ENCODE measurements at regions not wholly inside any gene's neighbourhood (a gene's known extent, or its start where the extent isn't known, plus 50 kb on each side); places are given as distances from the start of the nearest gene placed in this dataset.

- no peaks in the 10 kb centered on the region for H3K9me3 ChIP-seq (ENCODE audit: low read length)
- H3K27ac ChIP-seq (ENCODE audit: low read depth, low read length, poor library complexity, severe bottlenecking) = no peak overlapping the region
- H4K20me1 ChIP-seq (ENCODE audit: insufficient read depth, low read length) = no peaks in the 10 kb centered on the region
- H3K9me2 ChIP-seq (ENCODE audit: low read depth, low read length) = no peaks in the 10 kb centered on the region
- no peaks in the 10 kb centered on the region for H3K4me1 ChIP-seq (ENCODE audit: insufficient read depth, low read length, severe bottlenecking)
- no peak overlapping the region for H3K4me2 ChIP-seq (ENCODE audit: low read length)
- H3K9ac ChIP-seq (ENCODE audit: low read length) = no peak overlapping the region
- H3K36me3 ChIP-seq (ENCODE audit: insufficient read depth, low read length) = no peaks in the 10 kb centered on the region
- H2AFZ ChIP-seq (ENCODE audit: low read length) = no peak overlapping the region
- no peaks in the 10 kb centered on the region for H3K27me3 ChIP-seq (ENCODE audit: insufficient read depth, low read length)
- no peaks in the 10 kb centered on the region for H3F3A ChIP-seq (ENCODE audit: insufficient read depth, low read length)
- H3K79me2 ChIP-seq (ENCODE audit: insufficient read depth, low read length) = no peaks in the 10 kb centered on the region
- TF ChIP-seq CTCF (IDR thresholded peaks at IDR 0.05; ENCODE audit: low read length) (no peak), EZH2 (IDR thresholded peaks at IDR 0.05; ENCODE audit: borderline replicate concordance, low read length) (no peak)
- H3K4me3 ChIP-seq (ENCODE audit: low read depth, low read length, poor library complexity, severe bottlenecking) = no peak overlapping the region
These were observed 161.1 kb upstream of the TRHDE start for GRCh38 chr12:72110937-72111650.

GRCh38 chr12:72111706-72112105 lies 160.5 kb upstream of the TRHDE start:
- Histone ChIP-seq H3K4me3 (ENCODE audit: low read depth, low read length, poor library complexity, severe bottlenecking) (no peak overlapping the region), H3K9me3 (ENCODE audit: low read length) (no peaks in the 10 kb centered on the region), H3K4me1 (ENCODE audit: insufficient read depth, low read length, severe bottlenecking) (no peaks in the 10 kb centered on the region), H3K4me2 (ENCODE audit: low read length) (no peak overlapping the region), H4K20me1 (ENCODE audit: insufficient read depth, low read length) (no peaks in the 10 kb centered on the region), H3K9me2 (ENCODE audit: low read depth, low read length) (no peaks in the 10 kb centered on the region), H3K79me2 (ENCODE audit: insufficient read depth, low read length) (no peaks in the 10 kb centered on the region), H3K9ac (ENCODE audit: low read length) (no peak overlapping the region), H2AFZ (ENCODE audit: low read length) (no peak overlapping the region), H3K27ac (ENCODE audit: low read depth, low read length, poor library complexity, severe bottlenecking) (no peak overlapping the region), H3K27me3 (ENCODE audit: insufficient read depth, low read length) (no peaks in the 10 kb centered on the region), H3K36me3 (ENCODE audit: insufficient read depth, low read length) (no peaks in the 10 kb centered on the region), H3F3A (ENCODE audit: insufficient read depth, low read length) (no peaks in the 10 kb centered on the region)
- TF ChIP-seq EZH2 (IDR thresholded peaks at IDR 0.05; ENCODE audit: borderline replicate concordance, low read length) (no peak), CTCF (IDR thresholded peaks at IDR 0.05; ENCODE audit: low read length) (no peak)

GRCh38 chr12:72133497-72134055 lies 138.6 kb upstream of the TRHDE start:
- no peaks in the 10 kb centered on the region for H3K79me2 ChIP-seq (ENCODE audit: insufficient read depth, low read length)
- H3K36me3 ChIP-seq (ENCODE audit: insufficient read depth, low read length) = no peaks in the 10 kb centered on the region
- H4K20me1 ChIP-seq (ENCODE audit: insufficient read depth, low read length) = no peaks in the 10 kb centered on the region
- no peak overlapping the region for H3K27ac ChIP-seq (ENCODE audit: low read depth, low read length, poor library complexity, severe bottlenecking)
- TF ChIP-seq CTCF (IDR thresholded peaks at IDR 0.05; ENCODE audit: low read length) = no peak
- TF ChIP-seq EZH2 (IDR thresholded peaks at IDR 0.05; ENCODE audit: borderline replicate concordance, low read length) = no peak
- no peaks in the 10 kb centered on the region for H3K9me3 ChIP-seq (ENCODE audit: low read length)
- no peaks in the 10 kb centered on the region for H3F3A ChIP-seq (ENCODE audit: insufficient read depth, low read length)
- no peaks in the 10 kb centered on the region for H3K4me1 ChIP-seq (ENCODE audit: insufficient read depth, low read length, severe bottlenecking)
- no peaks in the 10 kb centered on the region for H3K27me3 ChIP-seq (ENCODE audit: insufficient read depth, low read length)
- H3K9me2 ChIP-seq (ENCODE audit: low read depth, low read length) = no peaks in the 10 kb centered on the region
- H3K9ac ChIP-seq (ENCODE audit: low read length) = no peak overlapping the region
- H3K4me2 ChIP-seq (ENCODE audit: low read length) = no peak overlapping the region
- no peak overlapping the region for H3K4me3 ChIP-seq (ENCODE audit: low read depth, low read length, poor library complexity, severe bottlenecking)
- H2AFZ ChIP-seq (ENCODE audit: low read length) = no peak overlapping the region

All from OCI-LY1 (cell line).